ENCODE measurements at regions not wholly inside any gene's neighbourhood (a gene's known extent, or its start where the extent isn't known, plus 50 kb on each side); places are given as distances from the start of the nearest gene placed in this dataset.
"Not testable (repeated sequence)": the region's sequence is repeated elsewhere in the genome, so short reads cannot be mapped to it uniquely, and the experiment has no call there.

- no peak overlapping the region for H3K4me3 ChIP-seq
- H3K9me3 ChIP-seq, result no peaks in the 10 kb centered on the region
- WGBS, 2 donors, result 82 to 88% methylated on average over 1 of the region's 1 CpG
- no peaks in the 10 kb centered on the region for H3K36me3 ChIP-seq
- H3K27ac ChIP-seq, result no peak overlapping the region
- no peaks in the 10 kb centered on the region for H3K4me1 ChIP-seq
- DNase-seq, result no peak
- no peaks in the 10 kb centered on the region for H3K27me3 ChIP-seq
- TF ChIP-seq POLR2A (IDR thresholded peaks at IDR 0.05) (no peak), EP300 (IDR thresholded peaks at IDR 0.05) (no peak), CTCF (IDR thresholded peaks at IDR 0.05) (no peak), POLR2AphosphoS5 (IDR thresholded peaks at IDR 0.05) (no peak)
- intact Hi-C loops (cut with DNase I), result no loop called here
These were observed 497.7 kb upstream of the TBL1XR1 start for GRCh38 chr3:177694951-177695350.

GRCh38 chr3:177700117-177700516 is 502.8 kb upstream of the TBL1XR1 start:
- no peak for DNase-seq
- Histone ChIP-seq H3K9me3 (no peaks in the 10 kb centered on the region), H3K4me3 (no peak overlapping the region), H3K27ac (no peak overlapping the region), H3K27me3 (no peaks in the 10 kb centered on the region), H3K36me3 (no peaks in the 10 kb centered on the region), H3K4me1 (peaks cover 0 to 4% (median 2%) of the 10 kb centered on the region in 4 donors)
- intact Hi-C loops (cut with DNase I), result no loop called here
- TF ChIP-seq POLR2A (IDR thresholded peaks at IDR 0.05) (no peak), POLR2AphosphoS5 (IDR thresholded peaks at IDR 0.05) (no peak), CTCF (IDR thresholded peaks at IDR 0.05) (no peak), EP300 (IDR thresholded peaks at IDR 0.05) (no peak)
- WGBS, 2 donors, result 88 to 91% methylated on average over 7 of the region's 7 CpGs

GRCh38 chr3:177703788-177704187 is 506.5 kb upstream of the TBL1XR1 start:
- no peak for DNase-seq
- Histone ChIP-seq H3K4me3 (no peak overlapping the region), H3K27me3 (no peaks in the 10 kb centered on the region), H3K9me3 (no peaks in the 10 kb centered on the region), H3K4me1 (peaks cover 0 to 19% (median 15%) of the 10 kb centered on the region in 4 donors), H3K27ac (no peak overlapping the region), H3K36me3 (no peaks in the 10 kb centered on the region)
- WGBS, 2 donors, result 87 to 91% methylated on average over 3 of the region's 3 CpGs
- no peak for TF ChIP-seq POLR2AphosphoS5 (IDR thresholded peaks at IDR 0.05)
- TF ChIP-seq POLR2A (IDR thresholded peaks at IDR 0.05), result no peak
- no peak for TF ChIP-seq CTCF (IDR thresholded peaks at IDR 0.05)
- TF ChIP-seq EP300 (IDR thresholded peaks at IDR 0.05), result no peak
- intact Hi-C loops (cut with DNase I), result no loop called here

- no peak overlapping the region for H3K4me3 ChIP-seq
- H3K27ac ChIP-seq, result peak overlapping the region in 3 of 4 donors; percentile 47 to 50 (median 48)
- peaks cover 0 to 23% (median 16%) of the 10 kb centered on the region in 4 donors for H3K4me1 ChIP-seq
- intact Hi-C loops (cut with DNase I), result no loop called here
- H3K27me3 ChIP-seq, result no peaks in the 10 kb centered on the region
- H3K36me3 ChIP-seq, result no peaks in the 10 kb centered on the region
- 72 to 83% methylated on average over 4 of the region's 4 CpGs for WGBS, 2 donors
- DNase-seq, result no peak
- TF ChIP-seq CTCF (IDR thresholded peaks at IDR 0.05) (no peak), POLR2AphosphoS5 (IDR thresholded peaks at IDR 0.05) (peak in 1 of 4 donors; percentile 8)
- no peaks in the 10 kb centered on the region for H3K9me3 ChIP-seq
These were observed 508.9 kb upstream of the TBL1XR1 start for GRCh38 chr3:177705976-177706823.

- H3K9me3 ChIP-seq; H3K4me3 ChIP-seq; intact Hi-C loops (cut with DNase I); H3K36me3 ChIP-seq; H3K27me3 ChIP-seq; H3K27ac ChIP-seq; DNase-seq: not testable (repeated sequence)
- 95 to 96% methylated on average over 7 of the region's 7 CpGs for WGBS, 2 donors
- peaks cover 0 to 37% (median 29%) of the 10 kb centered on the region in 4 donors for H3K4me1 ChIP-seq
These were observed 512.2 kb upstream of the TBL1XR1 start for GRCh38 chr3:177709470-177709869.
